Neural cell (in vitro differentiated cells): ENCODE measurements at regions not wholly inside any gene's neighbourhood (a gene's known extent, or its start where the extent isn't known, plus 50 kb on each side); places are given as distances from the start of the nearest gene placed in this dataset.

Experiments used
- EP300 ChIP-seq: fragments of 450-650 bp; conservative IDR thresholded peaks from 2 replicates; pipeline ENCODE4 v1.6.1; 2014; ENCODE audit warnings: antibody characterized with exemption, mild to moderate bottlenecking, moderate library complexity; ENCODE audit not compliant: poor library complexity, severe bottlenecking
- EZH2 ChIP-seq: fragments of 200-600, 300-800 bp; shearing (Covaris generic), sonication (generic); IDR thresholded peaks from 2 replicates; pipeline ENCODE4 v1.6.1; 2014; ENCODE audit warnings: antibody characterized with exemption, low read length, borderline replicate concordance, mild to moderate bottlenecking; ENCODE audit not compliant: insufficient read depth, poor library complexity, severe bottlenecking
- POLR2AphosphoS5 ChIP-seq: IDR thresholded peaks from 2 replicates; pipeline ENCODE4 v1.6.1; 2012
- SMC3 ChIP-seq: fragments of 450-650 bp; conservative IDR thresholded peaks from 2 replicates; pipeline ENCODE4 v1.6.1; 2014; ENCODE audit warnings: antibody characterized with exemption, mild to moderate bottlenecking, moderate library complexity; ENCODE audit not compliant: poor library complexity
- TF ChIP-seq, protein P1 (sequence below): fragments of 450-650 bp; IDR thresholded peaks from 2 replicates; pipeline ENCODE4 v1.5.1; 2014; ENCODE audit warnings: antibody characterized with exemption, mild to moderate bottlenecking, moderate library complexity; ENCODE audit not compliant: poor library complexity, severe bottlenecking

- TF ChIP-seq, protein P1, sequence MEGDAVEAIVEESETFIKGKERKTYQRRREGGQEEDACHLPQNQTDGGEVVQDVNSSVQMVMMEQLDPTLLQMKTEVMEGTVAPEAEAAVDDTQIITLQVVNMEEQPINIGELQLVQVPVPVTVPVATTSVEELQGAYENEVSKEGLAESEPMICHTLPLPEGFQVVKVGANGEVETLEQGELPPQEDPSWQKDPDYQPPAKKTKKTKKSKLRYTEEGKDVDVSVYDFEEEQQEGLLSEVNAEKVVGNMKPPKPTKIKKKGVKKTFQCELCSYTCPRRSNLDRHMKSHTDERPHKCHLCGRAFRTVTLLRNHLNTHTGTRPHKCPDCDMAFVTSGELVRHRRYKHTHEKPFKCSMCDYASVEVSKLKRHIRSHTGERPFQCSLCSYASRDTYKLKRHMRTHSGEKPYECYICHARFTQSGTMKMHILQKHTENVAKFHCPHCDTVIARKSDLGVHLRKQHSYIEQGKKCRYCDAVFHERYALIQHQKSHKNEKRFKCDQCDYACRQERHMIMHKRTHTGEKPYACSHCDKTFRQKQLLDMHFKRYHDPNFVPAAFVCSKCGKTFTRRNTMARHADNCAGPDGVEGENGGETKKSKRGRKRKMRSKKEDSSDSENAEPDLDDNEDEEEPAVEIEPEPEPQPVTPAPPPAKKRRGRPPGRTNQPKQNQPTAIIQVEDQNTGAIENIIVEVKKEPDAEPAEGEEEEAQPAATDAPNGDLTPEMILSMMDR = no peak
- TF ChIP-seq POLR2AphosphoS5 (no peak), EZH2 (no peak), EP300 (no peak), SMC3 (no peak)
Measured at GRCh38 chr13:95496485-95496884, 56.0 kb upstream of the CLDN10 start.
